Glomerular visceral epithelial cell (primary cell): ENCODE measurements at regions not wholly inside any gene's neighbourhood (a gene's known extent, or its start where the extent isn't known, plus 50 kb on each side); places are given as distances from the start of the nearest gene placed in this dataset.
"Not testable (repeated sequence)": the region's sequence is repeated elsewhere in the genome, so short reads cannot be mapped to it uniquely, and the experiment has no call there.

Experiments used
- DNase-seq: peaks from one replicate; pipeline ENCODE4 v3.0.0-alpha.2; 2016; ENCODE audit errors: extremely low spot score

GRCh38 chr7:5121256-5121655, 68.8 kb upstream of the WIPI2 start:
- DNase-seq: peak; percentile 40

GRCh38 chr7:5131238-5131637, 58.8 kb upstream of the WIPI2 start:
- not testable (repeated sequence) for DNase-seq

- DNase-seq: no peak
These were observed 57.5 kb upstream of the WIPI2 start for GRCh38 chr7:5132539-5132938.

- DNase-seq: no peak
These were observed 50.0 kb upstream of the WIPI2 start for GRCh38 chr7:5139998-5140397.
